Brain microvascular endothelial cell (primary cell): ENCODE measurements at regions not wholly inside any gene's neighbourhood (a gene's known extent, or its start where the extent isn't known, plus 50 kb on each side); places are given as distances from the start of the nearest gene placed in this dataset.

Experiments
- DNase-seq: peaks from one replicate; pipeline ENCODE4 v3.0.0-alpha.2; 2020
- H3K27ac ChIP-seq: fragments of 250-450 bp; sonication (Bioruptor Pico); 2 replicates; pipeline ENCODE4 v1.5.1; 2020; ENCODE audit warnings: mild to moderate bottlenecking, moderate library complexity
- H3K27me3 ChIP-seq: fragments of 250-450 bp; sonication (Bioruptor Pico); replicated peaks from 2 replicates; pipeline ENCODE4 v1.5.1; 2020; ENCODE audit warnings: mild to moderate bottlenecking
- H3K36me3 ChIP-seq: fragments of 250-450 bp; sonication (Bioruptor Pico); replicated peaks from 2 replicates; pipeline ENCODE4 v1.5.1; 2020; ENCODE audit warnings: mild to moderate bottlenecking
- H3K4me3 ChIP-seq: 2 replicates; pipeline ENCODE4 v1.5.1; 2011; ENCODE audit warnings: low read depth, mild to moderate bottlenecking, control low read depth, low read length, moderate library complexity
- CTCF ChIP-seq: IDR thresholded peaks from 2 replicates; pipeline ENCODE4 v1.5.1; 2011; ENCODE audit warnings: low read depth, mild to moderate bottlenecking, moderate library complexity, low read length, control low read depth, inconsistent platforms; ENCODE audit errors: missing control alignments
- in situ Hi-C: cut with HindIII; loops from 2 replicates; pipeline ENCODE4 v1.10.0; 2017; ENCODE audit warnings: low sequenced_read_pairs, low pct_ligation_motif_present

DNA sequence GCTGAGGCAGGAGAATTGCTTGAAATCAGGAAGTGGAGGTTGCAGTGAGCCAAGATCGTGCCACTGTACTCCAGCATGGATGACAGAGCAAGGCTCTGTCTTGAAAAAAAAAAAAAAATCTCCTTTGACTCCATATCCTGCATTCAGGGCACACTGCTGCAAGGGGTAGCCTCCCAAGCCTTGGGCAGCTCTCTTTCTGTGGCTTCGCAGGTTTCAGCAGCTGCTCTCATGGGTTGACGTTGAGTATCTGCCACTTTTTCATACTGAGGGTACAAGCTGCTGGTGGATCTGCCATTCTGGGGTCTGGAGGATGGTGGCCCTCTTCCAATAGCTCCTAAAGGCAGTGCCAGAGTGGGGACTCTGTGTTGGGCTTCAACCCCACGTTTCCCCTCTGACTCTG, 2198.1 kb upstream of the WWC1 start:
- H3K4me3 ChIP-seq = no peak overlapping the region
- in situ Hi-C loops = no loop called here
- H3K36me3 ChIP-seq = no peaks in the 10 kb centered on the region
- no peak for TF ChIP-seq CTCF
- DNase-seq = no peak
- no peak overlapping the region for H3K27ac ChIP-seq
- no peaks in the 10 kb centered on the region for H3K27me3 ChIP-seq

GRCh38 chr5:166102947-166103346, 2188.5 kb upstream of the WWC1 start:
- no peak for DNase-seq

DNA sequence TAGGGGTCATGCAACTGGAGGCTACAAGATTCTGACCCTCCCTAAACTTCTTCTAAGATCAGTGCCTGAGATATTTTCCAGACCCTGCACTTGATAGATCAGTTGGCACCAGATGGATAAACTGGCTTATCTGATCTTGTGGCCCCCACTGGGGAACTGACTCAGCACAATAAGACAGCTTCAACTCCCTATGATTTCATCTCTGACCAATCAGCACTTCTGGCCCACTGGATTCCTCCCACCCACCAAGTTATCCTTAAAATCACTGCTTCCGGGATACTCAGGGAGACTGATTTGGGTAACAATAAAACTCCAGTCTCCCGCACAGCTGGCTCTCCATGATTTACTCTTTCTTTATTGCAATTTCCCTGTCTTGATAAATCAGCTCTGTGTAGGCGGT, 2180.4 kb upstream of the WWC1 start:
- Histone ChIP-seq H3K36me3 (no peaks in the 10 kb centered on the region), H3K27ac (no peak overlapping the region), H3K27me3 (no peaks in the 10 kb centered on the region), H3K4me3 (no peak overlapping the region)
- no peak for TF ChIP-seq CTCF
- in situ Hi-C loops = no loop called here
- DNase-seq = no peak

More at GRCh38 chr5:166102947-166103346, 2188.5 kb upstream of the WWC1 start:
- Histone ChIP-seq H3K27ac (no peak overlapping the region), H3K4me3 (no peak overlapping the region), H3K27me3 (no peaks in the 10 kb centered on the region), H3K36me3 (no peaks in the 10 kb centered on the region)
- TF ChIP-seq CTCF = no peak
- in situ Hi-C loops = no loop called here

- H3K36me3 ChIP-seq = no peaks in the 10 kb centered on the region
- H3K4me3 ChIP-seq = no peak overlapping the region
- in situ Hi-C loops = no loop called here
- no peak for TF ChIP-seq CTCF
- DNase-seq = no peak
- no peak overlapping the region for H3K27ac ChIP-seq
- no peaks in the 10 kb centered on the region for H3K27me3 ChIP-seq
Measured at GRCh38 chr5:166117072-166118066, 2174.1 kb upstream of the WWC1 start.

DNA sequence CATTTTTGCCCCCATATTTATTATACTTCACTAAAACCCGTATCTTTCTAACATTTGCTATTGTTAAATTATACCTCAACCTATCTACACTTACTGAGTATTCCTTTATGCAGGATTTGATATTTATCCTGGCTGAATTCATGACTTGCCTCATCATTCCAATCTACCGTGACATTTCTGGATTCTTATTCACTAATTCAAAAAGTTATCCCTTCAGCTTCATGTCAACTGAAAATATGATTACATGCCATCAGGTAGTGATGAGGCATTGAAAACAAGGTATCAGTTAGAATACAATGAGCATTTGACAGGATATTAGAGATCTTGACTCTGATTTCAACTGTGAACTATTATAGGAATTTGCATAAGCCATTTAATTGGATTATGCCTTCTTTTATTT, 2171.9 kb upstream of the WWC1 start:
- no peak for TF ChIP-seq CTCF
- H3K36me3 ChIP-seq = no peaks in the 10 kb centered on the region
- no peak for DNase-seq
- no peaks in the 10 kb centered on the region for H3K27me3 ChIP-seq
- in situ Hi-C loops = no loop called here
- H3K27ac ChIP-seq = no peak overlapping the region
- no peak overlapping the region for H3K4me3 ChIP-seq
